ENCODE measurements at regions not wholly inside any gene's neighbourhood (a gene's known extent, or its start where the extent isn't known, plus 50 kb on each side); places are given as distances from the start of the nearest gene placed in this dataset.

- TF ChIP-seq ZNF585B (tag by site-specific recombination; IDR thresholded peaks at IDR 0.05): no peak
- no peak for TF ChIP-seq ZNF416 (tag by site-specific recombination; IDR thresholded peaks at IDR 0.05)
- no peak for TF ChIP-seq ZNF324 (tag by site-specific recombination; IDR thresholded peaks at IDR 0.05)
- TF ChIP-seq CTCF (tag by site-specific recombination; IDR thresholded peaks at IDR 0.05): no peak
Observed at GRCh38 chr15:87263871-87264270, 992.7 kb downstream of the NTRK3 start.
